Cardiac muscle cell (in vitro differentiated cells and primary cell): ENCODE measurements at regions not wholly inside any gene's neighbourhood (a gene's known extent, or its start where the extent isn't known, plus 50 kb on each side); places are given as distances from the start of the nearest gene placed in this dataset.

Source experiments
- DNase-seq, 2 donors: peaks; one replicate each; pipeline versions ENCODE4 v3.0.0 to v3.0.0-alpha.2; 2010 to 2017; ENCODE audit warnings: low read depth in 1 of 2, low spot score in 1 of 2
- H3K27ac ChIP-seq: fragments of 200-600 bp; sonication (generic); 2 replicates; pipeline ENCODE4 v1.5.1; 2016
- H3K27me3 ChIP-seq: fragments of 200-600 bp; sonication (generic); 2 replicates; pipeline ENCODE4 v1.6.0; 2016; ENCODE audit warnings: control low read depth
- H3K36me3 ChIP-seq: fragments of 200-600 bp; sonication (generic); 2 replicates; pipeline ENCODE4 v1.5.1; 2016; ENCODE audit warnings: control low read depth
- H3K4me1 ChIP-seq: fragments of 200-600 bp; sonication (generic); 2 replicates; pipeline ENCODE4 v1.8.1; 2017; ENCODE audit warnings: low read depth, mild to moderate bottlenecking, mixed run types
- H3K4me3 ChIP-seq: fragments of 200-600 bp; sonication (generic); 2 replicates; pipeline ENCODE4 v1.5.1; 2016; ENCODE audit warnings: mild to moderate bottlenecking
- H3K9me3 ChIP-seq: fragments of 200-600 bp; sonication (generic); 2 replicates; pipeline ENCODE4 v1.5.1; 2017; ENCODE audit warnings: low read depth, mild to moderate bottlenecking, control low read depth
- TF ChIP-seq, protein P1 (sequence below): IDR thresholded peaks from 2 replicates; pipeline ENCODE4 v1.5.1; 2012; ENCODE audit warnings: low read depth, mild to moderate bottlenecking, low read length

DNA sequence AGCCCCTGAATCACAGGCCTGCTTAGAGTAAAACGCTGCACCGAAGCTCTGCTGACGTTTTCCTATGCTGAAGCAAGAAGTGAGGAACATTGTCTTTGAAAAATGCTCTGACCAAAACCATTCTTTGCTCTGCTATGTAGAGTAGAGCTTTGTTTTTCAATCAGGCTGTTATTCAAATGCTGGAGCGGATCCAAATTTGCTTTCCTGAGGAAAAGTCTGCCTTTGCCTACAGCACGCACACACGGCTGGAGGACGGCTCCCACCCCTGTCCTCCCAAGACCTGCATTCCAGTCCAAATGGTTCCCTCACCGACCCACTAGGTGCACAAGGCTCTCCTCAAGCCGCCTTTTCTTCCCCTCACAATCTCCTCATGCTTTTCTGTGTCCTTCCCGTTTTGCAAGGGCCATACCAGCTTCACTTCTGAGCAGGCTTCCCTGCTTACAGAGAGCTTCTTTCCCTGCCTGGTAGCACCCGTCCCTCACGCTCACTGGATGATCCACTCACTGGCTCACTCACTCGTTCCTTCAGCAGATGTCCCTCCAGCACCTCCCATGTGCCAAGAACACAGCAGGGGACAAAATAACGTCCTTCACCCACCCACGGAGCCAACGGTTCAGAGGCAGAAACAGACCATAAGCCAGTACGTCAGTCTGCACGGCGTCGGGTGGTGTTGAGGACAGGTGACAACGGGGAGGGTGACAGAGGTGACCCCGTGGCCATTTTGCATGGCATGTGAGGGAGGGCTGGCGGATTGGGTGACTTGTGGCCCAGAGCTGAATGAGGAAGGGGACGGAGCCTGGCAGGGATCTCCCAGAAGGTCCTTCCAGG, 137.9 kb upstream of the NEDD9 start:
- H3K4me1 ChIP-seq, result no peaks in the 10 kb centered on the region
- no peak overlapping the region for H3K4me3 ChIP-seq
- peak in 1 of 2 donors; percentile 47 for DNase-seq
- no peak overlapping the region for H3K27ac ChIP-seq
- TF ChIP-seq, protein P1, sequence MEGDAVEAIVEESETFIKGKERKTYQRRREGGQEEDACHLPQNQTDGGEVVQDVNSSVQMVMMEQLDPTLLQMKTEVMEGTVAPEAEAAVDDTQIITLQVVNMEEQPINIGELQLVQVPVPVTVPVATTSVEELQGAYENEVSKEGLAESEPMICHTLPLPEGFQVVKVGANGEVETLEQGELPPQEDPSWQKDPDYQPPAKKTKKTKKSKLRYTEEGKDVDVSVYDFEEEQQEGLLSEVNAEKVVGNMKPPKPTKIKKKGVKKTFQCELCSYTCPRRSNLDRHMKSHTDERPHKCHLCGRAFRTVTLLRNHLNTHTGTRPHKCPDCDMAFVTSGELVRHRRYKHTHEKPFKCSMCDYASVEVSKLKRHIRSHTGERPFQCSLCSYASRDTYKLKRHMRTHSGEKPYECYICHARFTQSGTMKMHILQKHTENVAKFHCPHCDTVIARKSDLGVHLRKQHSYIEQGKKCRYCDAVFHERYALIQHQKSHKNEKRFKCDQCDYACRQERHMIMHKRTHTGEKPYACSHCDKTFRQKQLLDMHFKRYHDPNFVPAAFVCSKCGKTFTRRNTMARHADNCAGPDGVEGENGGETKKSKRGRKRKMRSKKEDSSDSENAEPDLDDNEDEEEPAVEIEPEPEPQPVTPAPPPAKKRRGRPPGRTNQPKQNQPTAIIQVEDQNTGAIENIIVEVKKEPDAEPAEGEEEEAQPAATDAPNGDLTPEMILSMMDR, result no peak
- H3K9me3 ChIP-seq, result no peaks in the 10 kb centered on the region
- H3K36me3 ChIP-seq, result no peaks in the 10 kb centered on the region
- no peaks in the 10 kb centered on the region for H3K27me3 ChIP-seq

- Histone ChIP-seq H3K27ac (no peak overlapping the region), H3K27me3 (no peaks in the 10 kb centered on the region), H3K36me3 (no peaks in the 10 kb centered on the region), H3K4me3 (no peak overlapping the region), H3K9me3 (no peaks in the 10 kb centered on the region), H3K4me1 (no peaks in the 10 kb centered on the region)
- TF ChIP-seq, protein P1, result no peak
- DNase-seq, result no peak
These were observed 136.3 kb upstream of the NEDD9 start for GRCh38 chr6:11368760-11369159.

GRCh38 chr6:11368264-11368663, 135.8 kb upstream of the NEDD9 start:
- no peak for DNase-seq
- TF ChIP-seq, protein P1, result no peak
- Histone ChIP-seq H3K27me3 (no peaks in the 10 kb centered on the region), H3K36me3 (no peaks in the 10 kb centered on the region), H3K4me3 (no peak overlapping the region), H3K27ac (no peak overlapping the region), H3K4me1 (no peaks in the 10 kb centered on the region), H3K9me3 (no peaks in the 10 kb centered on the region)

DNA sequence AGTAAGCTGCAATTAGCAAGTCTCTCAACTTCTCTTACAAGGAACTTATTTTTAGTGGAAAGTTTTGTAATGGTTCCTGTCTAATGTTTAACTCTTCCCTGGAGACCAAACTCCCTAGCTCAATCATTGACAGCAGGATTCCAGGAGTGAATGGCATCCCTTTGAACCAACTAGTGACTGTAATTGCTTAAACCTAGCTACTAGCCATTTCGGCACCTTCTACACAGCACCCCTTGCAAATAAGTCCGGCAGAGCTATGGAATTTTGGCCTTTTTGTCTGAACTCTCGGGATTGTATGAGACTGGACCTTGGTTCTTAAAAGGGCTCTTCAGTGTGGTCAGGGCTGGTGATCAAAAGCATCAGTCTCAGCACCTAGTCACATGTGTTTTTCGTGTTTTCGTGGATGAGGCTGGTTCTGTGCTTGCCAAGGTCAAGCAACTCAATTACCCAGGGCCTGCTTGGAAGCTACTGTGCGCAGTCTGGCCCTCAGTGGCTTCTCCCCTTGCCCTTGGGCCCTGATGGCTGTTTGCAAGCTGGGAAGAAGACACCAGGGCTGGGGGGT, 135.3 kb upstream of the NEDD9 start:
- no peak for DNase-seq
- Histone ChIP-seq H3K27ac (no peak overlapping the region), H3K9me3 (no peaks in the 10 kb centered on the region), H3K4me1 (no peaks in the 10 kb centered on the region), H3K27me3 (no peaks in the 10 kb centered on the region), H3K36me3 (no peaks in the 10 kb centered on the region), H3K4me3 (no peak overlapping the region)
- TF ChIP-seq, protein P1, result no peak

DNA sequence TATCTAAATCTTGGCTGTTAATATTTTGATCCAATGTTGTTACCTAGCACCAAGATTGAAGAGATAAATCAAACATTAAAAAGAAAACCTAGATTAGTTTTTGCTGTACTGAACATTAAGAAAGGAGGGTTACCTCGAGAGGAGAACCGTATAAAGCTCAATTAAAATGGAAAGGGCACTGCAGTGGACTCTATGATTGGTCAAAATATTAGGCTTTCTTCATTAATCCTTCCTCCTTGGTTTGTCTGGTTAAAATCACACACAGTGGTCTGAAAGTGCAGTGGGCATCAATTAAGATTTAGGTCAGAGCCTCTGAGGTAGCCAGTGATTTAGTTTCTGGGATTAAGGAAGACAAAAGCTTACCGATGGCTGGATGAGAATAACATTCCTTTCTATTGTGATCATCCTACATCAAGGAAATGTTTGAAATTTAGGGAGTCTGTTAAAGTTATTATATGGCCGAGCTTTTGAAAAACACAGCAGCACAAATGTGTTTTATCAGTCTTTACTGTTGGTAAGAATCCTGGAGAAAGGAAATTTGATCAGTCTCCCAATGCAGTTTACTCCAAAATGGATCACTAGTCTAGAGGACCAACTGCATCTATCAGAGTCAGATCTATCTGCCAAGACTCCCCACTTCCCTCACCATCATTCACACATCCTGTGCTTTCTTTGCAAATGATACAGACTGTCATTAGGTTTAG, 134.6 kb upstream of the NEDD9 start:
- DNase-seq, result peak in 1 of 2 donors; percentile 37
- Histone ChIP-seq H3K36me3 (no peaks in the 10 kb centered on the region), H3K9me3 (no peaks in the 10 kb centered on the region), H3K4me1 (no peaks in the 10 kb centered on the region), H3K4me3 (no peak overlapping the region), H3K27me3 (no peaks in the 10 kb centered on the region), H3K27ac (no peak overlapping the region)
- TF ChIP-seq, protein P1, result no peak
